Left ventricle myocardium inferior (tissue), 1 donor: ENCODE measurements at regions not wholly inside any gene's neighbourhood (a gene's known extent, or its start where the extent isn't known, plus 50 kb on each side); places are given as distances from the start of the nearest gene placed in this dataset.

Experiments
- DNase-seq: peaks from one replicate; pipeline ENCODE4 v3.0.0-alpha.2; 2020
- H3K27ac ChIP-seq: fragments of 200-600 bp; replicated peaks from 2 replicates; pipeline ENCODE4 v1.8.0; 2021
- H3K27me3 ChIP-seq: fragments of 200-600 bp; 2 replicates; pipeline ENCODE4 v1.8.0; 2021; ENCODE audit warnings: low read depth
- H3K36me3 ChIP-seq: fragments of 200-600 bp; 2 replicates; pipeline ENCODE4 v1.8.0; 2021
- H3K4me1 ChIP-seq: fragments of 200-600 bp; 2 replicates; pipeline ENCODE4 v1.8.0; 2021
- H3K4me3 ChIP-seq: fragments of 200-600 bp; 2 replicates; pipeline ENCODE4 v1.8.0; 2021; ENCODE audit warnings: mild to moderate bottlenecking, moderate library complexity
- H3K9me3 ChIP-seq: fragments of 200-600 bp; replicated peaks from 2 replicates; pipeline ENCODE4 v1.8.0; 2021
- CTCF ChIP-seq: fragments of 200-600 bp; IDR thresholded peaks from 2 replicates; pipeline ENCODE4 v1.8.0; 2021; ENCODE audit warnings: antibody characterized with exemption, mild to moderate bottlenecking, borderline replicate concordance
- intact Hi-C: fragments of 100-400 bp; cut with micrococcal nuclease; formaldehyde crosslinking; loops from one replicate; pipeline ENCODE4 v1.11.0; 2022
- donor health status: DM: no; HTN: yes; CAD: no; lungs with severe emphysema.

- TF ChIP-seq CTCF: no peak
- intact Hi-C loops: loop anchor here (10.0 kb wide), 1 partner anchor 489 kb away; no protein-coding TSS in a partner anchor
- peaks cover 28% of the 10 kb centered on the region for H3K4me1 ChIP-seq
- H3K4me3 ChIP-seq: no peak overlapping the region
- H3K36me3 ChIP-seq: no peaks in the 10 kb centered on the region
- no peaks in the 10 kb centered on the region for H3K9me3 ChIP-seq
- no peaks in the 10 kb centered on the region for H3K27me3 ChIP-seq
- H3K27ac ChIP-seq: peak overlapping the region; percentile 74
- DNase-seq: no peak
Observed at GRCh38 chr18:56085551-56085950, 497.6 kb upstream of the TCF4 start.

GRCh38 chr18:56083523-56084287, 495.7 kb upstream of the TCF4 start:
- no peak overlapping the region for H3K4me3 ChIP-seq
- intact Hi-C loops: loop anchor here (10.0 kb wide), 1 partner anchor 491 kb away; no protein-coding TSS in a partner anchor
- no peak for TF ChIP-seq CTCF
- peaks cover 28% of the 10 kb centered on the region for H3K4me1 ChIP-seq
- peak overlapping the region; percentile 74 for H3K27ac ChIP-seq
- H3K9me3 ChIP-seq: no peaks in the 10 kb centered on the region
- no peaks in the 10 kb centered on the region for H3K27me3 ChIP-seq
- H3K36me3 ChIP-seq: no peaks in the 10 kb centered on the region
- DNase-seq: no peak

- Histone ChIP-seq H3K4me3 (no peak overlapping the region), H3K9me3 (no peaks in the 10 kb centered on the region), H3K36me3 (no peaks in the 10 kb centered on the region), H3K27me3 (no peaks in the 10 kb centered on the region), H3K4me1 (peaks cover 28% of the 10 kb centered on the region), H3K27ac (peak overlapping the region; percentile 74)
- intact Hi-C loops: loop anchor here (10.0 kb wide), 1 partner anchor 492 kb away; no protein-coding TSS in a partner anchor
- peak; percentile 74 for DNase-seq
- peak; percentile 47 for TF ChIP-seq CTCF
Observed at GRCh38 chr18:56083097-56083521, 495.1 kb upstream of the TCF4 start.

GRCh38 chr18:56076723-56077122, 488.7 kb upstream of the TCF4 start:
- DNase-seq: no peak
- intact Hi-C loops: no loop called here
- Histone ChIP-seq H3K27ac (no peak overlapping the region), H3K4me3 (no peak overlapping the region), H3K36me3 (no peaks in the 10 kb centered on the region), H3K9me3 (peaks cover 30% of the 10 kb centered on the region), H3K4me1 (peaks cover 11% of the 10 kb centered on the region), H3K27me3 (no peaks in the 10 kb centered on the region)
- no peak for TF ChIP-seq CTCF

GRCh38 chr18:56068701-56069100, 480.7 kb upstream of the TCF4 start:
- Histone ChIP-seq H3K36me3 (no peaks in the 10 kb centered on the region), H3K27ac (peak overlapping the region; percentile 71), H3K4me1 (peaks cover 25% of the 10 kb centered on the region), H3K4me3 (no peak overlapping the region), H3K27me3 (no peaks in the 10 kb centered on the region), H3K9me3 (peaks cover 37% of the 10 kb centered on the region)
- DNase-seq: no peak
- intact Hi-C loops: loop anchor here (10.0 kb wide), 1 partner anchor 74 kb away; no protein-coding TSS in a partner anchor
- no peak for TF ChIP-seq CTCF
